ENCODE measurements at regions not wholly inside any gene's neighbourhood (a gene's known extent, or its start where the extent isn't known, plus 50 kb on each side); places are given as distances from the start of the nearest gene placed in this dataset.

DNA sequence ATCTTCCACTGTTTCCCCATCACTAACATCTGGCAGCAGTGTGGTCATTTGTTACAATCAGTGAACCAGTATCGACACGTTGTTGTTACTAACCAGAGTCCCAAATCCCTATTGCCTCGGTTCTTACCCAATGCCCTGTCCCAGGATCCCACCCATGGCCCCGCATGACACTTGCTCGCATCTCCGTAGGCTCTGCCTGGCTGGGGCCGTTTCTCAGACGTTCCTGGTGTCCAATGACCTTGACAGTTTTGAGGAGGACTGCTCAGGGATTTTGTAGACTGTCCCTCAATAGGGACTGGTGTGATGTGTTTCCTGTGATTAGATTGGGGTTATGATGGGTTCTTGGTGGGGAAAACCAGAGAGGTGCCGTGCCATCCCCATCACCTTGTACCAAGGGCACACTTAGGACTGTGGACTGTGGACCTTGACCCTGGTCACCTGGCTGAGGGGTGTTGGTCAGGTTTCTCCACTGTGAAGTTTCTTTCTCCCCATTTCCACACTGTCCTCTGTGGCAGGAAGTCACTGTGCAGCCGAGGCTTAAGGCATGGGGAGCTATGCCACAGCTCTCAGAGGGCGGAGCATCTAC is 108.4 kb downstream of the ADRA2C start:
- TF ChIP-seq POLR2A (IDR thresholded peaks at IDR 0.05; ENCODE audit: low read length) (no peak), GATA1 (IDR thresholded peaks at IDR 0.05; ENCODE audit: low read depth, low read length) (no peak)

All from erythroblast (primary cell).